ENCODE measurements at regions not wholly inside any gene's neighbourhood (a gene's known extent, or its start where the extent isn't known, plus 50 kb on each side); places are given as distances from the start of the nearest gene placed in this dataset.

DNA sequence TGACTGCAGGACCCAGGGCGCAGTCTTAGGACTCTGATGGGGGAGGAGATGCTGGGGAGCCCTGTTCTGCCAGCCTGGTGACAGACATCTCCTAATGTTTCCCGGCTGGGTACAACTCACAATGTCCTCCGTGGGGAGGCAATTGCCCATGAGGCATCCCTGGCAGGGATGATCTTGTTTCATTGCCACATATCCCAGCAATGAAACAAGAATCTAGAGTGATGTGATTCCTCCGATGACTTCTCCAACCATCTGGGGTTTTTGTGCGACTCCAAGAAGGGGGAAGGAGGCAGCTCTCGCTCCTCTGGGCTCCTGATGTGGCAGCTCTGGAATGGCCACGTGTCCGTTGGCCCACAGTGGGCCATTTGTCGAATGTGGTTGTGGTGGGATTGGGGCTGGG, 255.8 kb downstream of the SEC14L1 start:
- no peak for DNase-seq

DNA sequence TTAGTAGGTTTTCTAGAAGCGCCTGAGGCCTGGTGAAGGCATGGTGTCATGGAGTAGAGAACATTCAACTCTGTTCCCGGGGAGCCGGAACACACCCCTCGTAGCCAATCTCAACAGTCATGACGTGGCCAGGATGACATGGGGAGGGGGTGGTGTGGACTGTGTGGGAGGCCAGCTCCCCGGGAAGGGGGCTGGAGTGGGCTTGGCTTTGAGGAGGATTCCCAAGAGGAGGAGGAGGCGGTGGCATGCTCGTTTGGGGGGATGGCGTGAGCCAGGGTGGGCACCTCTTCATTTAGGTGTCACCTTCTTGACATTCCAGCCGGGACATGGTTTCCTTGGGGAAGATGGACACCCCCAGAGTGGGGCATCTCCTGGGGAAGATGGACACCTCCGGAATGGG, 257.5 kb downstream of the SEC14L1 start:
- DNase-seq, result no peak

DNA sequence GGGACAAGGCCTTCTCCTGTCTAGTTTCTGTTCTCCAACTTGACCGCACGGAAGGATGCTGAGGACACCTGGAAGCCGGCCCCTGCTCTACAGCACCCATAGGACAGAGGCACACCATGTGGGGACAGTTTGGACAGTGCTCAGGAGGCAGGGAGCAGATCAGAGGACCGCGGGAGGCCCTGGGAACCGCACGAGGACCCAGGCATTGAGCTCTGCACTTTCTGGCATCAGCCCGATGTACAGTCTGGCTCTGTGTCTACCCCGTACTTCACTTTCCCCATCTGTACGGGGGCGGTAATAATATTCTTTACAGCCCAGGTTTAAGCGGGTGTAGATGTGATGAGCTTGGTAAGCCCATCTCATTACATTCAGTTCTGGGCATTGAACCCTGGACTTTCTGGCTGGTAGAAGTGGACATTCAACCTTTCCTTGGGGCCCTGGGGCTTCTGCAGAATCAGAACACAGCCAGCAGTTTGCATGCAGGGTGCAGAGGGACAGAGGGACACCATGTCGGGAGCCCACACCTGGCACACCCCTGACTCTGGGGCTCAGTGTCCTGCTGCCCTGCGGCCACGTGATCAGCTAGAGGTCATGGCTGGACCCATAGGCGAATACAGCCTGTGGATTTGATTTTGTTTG, 258.7 kb downstream of the SEC14L1 start:
- DNase-seq, result no peak

DNA sequence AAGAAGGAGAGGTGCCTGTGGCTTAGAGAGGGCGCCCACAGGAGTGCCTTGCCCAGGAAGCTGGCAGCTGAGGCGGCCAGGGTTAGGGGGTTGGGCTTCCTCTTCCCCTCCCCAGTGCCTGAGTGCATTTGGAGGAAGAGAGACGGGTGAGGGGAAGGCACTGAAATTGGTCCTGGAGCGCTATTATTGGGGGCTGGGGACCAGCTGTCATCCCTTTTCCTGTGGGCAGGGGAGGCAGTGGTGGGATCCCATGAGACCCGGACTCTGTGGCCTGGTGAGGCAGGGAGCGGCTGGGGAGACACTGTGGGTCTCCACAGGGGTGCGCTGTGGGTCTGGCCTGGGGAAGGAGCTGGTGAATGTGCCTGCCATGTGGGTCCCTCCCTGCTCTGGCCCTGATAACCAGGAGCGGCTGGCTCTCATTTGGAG, 259.7 kb downstream of the SEC14L1 start:
- peak; percentile 55 to 57 for DNase-seq

DNA sequence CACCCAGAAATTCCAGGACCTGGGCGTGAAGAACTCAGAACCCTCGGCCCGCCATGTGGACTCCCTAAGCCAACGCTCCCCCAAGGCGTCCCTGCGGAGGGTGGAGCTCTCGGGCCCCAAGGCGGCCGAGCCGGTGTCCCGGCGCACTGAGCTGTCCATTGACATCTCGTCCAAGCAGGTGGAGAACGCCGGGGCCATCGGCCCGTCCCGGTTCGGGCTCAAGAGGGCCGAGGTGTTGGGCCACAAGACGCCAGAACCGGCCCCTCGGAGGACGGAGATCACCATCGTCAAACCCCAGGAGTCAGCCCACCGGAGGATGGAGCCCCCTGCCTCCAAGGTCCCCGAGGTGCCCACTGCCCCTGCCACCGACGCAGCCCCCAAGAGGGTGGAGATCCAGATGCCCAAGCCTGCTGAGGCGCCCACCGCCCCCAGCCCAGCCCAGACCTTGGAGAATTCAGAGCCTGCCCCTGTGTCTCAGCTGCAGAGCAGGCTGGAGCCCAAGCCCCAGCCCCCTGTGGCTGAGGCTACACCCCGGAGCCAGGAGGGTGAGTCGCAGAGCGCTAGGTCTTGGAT, 261.5 kb downstream of the SEC14L1 start:
- no peak for DNase-seq

DNA sequence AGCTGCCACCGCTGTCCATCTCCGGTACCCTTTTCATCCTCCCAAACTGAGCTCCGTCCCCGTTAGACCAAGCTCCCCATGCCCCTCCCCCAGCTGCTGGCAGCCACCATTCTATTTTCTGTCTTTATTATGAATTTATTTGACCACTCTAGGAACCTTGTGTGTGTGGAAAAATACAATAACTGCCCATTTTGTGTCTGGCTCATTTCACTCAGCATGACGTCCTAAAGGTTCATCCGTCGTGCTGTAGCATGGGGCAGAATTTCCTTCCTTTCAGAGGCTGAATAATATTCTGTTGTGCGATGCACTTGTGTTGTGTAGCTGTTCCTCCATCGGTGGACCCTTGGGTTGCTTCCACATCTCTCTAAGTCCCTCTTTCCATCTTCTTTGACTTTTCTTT, 263.1 kb downstream of the SEC14L1 start:
- DNase-seq, result no peak

DNA sequence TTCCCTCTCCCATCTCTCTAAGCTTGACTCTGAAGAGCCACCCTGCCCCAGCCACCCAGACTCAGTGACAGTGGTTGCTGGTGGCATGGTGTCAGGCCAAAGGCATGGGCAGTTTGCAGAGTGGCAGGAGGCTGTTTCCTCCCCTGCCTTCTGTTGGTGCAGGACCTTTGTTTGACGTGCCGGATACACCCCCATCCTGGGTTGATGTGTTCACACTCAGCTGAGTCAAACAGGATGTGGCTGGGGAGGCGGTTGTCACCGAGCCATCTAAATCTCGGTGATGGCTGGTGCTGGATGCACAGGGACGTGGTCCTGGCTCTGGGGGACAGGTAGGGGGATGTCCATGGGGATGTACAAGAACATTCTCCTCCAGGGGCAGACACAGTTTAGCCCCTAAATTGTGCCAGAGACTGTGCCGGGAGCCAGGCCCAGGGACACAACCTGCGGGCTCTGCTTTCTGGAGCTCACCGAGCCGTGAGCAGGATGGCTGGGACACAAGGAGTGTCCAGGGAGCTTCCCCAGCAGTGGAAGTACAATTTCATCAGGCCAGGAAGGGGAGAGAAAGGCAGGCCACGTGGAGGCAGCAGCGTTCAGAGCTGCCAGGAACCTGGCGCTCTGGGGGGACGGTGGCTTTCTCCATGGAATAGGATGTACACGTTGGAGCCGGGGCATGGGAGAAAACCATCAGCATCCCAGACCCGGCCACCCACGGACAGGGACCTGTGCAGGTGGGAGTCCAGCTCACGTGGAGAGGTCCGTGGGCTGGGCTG, 264.2 kb downstream of the SEC14L1 start:
- peak; percentile 84 to 90 for DNase-seq

DNA sequence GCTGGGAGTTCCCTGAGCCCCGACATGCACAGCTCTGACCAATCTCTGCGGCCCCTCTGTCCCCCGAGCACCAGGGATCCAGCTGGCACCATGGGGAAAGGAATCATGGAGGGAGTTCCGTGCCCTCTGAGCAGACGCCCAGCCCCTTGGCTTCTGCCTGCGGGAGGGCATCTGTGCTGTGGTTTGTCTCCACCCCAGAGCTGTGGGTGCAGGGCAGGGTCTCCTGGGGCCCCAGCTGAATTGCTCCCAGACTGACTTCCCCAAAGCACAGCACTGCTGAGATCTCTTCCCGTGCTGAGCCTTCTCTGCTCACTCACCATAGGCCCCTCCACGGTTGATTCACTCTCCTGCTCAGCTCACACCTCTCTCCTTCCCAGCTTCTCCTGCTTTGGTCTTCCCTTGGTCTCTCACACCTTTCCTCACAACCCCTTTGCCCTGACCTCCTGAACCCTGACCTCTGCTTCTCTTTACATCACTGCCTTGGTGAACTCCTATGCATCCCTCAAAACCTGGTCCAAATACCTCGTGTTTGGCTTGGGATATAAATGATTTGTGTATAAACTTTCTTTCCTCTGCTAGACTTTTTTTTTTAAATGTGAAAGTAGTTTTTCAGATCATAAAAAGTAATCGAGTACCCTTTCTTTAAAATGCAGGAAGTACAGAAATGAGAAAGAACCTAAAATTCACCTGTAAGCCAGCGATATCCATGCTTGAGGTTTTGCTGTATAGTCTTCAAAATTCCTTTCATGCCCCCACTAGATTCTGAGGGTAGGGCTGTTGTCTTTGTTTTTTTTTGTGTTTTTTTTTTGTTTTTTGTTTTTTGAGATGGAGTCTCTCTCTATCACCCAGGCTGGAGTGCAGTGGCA, 265.3 kb downstream of the SEC14L1 start:
- peak; percentile 53 to 58 for DNase-seq

DNA sequence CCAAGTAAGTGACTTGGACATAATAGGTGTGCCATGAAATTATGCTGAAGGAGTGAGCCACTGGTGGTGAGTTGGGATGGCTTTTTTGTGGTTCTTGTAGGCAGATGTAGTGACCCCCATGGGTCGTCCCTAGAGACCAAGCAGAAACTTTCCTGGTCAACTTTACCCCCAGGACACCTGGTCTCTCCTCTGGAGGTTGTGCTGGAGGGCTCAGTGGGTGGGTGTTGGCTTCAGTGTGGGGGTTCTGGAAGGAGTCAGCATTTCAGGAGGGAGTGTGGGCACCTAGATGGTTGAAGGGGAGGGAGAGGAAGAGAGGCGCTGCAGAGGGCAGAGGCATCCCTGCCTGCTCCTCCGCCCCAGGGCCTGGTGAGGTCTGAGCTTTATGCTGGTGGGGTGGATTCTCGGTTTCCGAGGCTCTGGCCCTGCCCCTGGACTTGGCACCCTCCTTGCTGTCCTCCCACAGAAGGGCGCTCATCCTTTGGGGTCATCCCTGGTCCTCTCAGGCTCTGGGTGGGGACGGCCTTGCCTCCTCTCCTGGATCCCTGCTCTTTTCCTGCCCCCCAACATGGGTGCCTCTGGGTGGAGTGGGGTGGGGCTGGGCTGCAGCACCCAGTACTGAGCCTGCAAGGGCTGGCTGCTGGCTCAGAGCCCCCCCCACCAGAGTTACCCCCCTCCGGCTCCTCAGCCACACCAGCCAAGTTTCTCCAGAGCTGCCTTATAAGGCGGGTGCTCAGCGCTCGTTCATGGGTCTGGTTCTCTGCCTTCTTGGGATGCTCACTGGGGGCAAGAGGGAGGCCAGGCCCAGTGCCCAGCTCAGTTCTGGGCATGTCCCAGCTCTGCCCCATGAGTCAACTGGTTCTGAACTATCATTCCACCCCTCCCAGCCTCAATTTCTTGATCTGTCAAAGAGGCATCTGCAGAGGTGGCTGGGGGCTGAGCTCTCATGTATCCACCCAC, 266.8 kb downstream of the SEC14L1 start:
- no peak for DNase-seq

DNA sequence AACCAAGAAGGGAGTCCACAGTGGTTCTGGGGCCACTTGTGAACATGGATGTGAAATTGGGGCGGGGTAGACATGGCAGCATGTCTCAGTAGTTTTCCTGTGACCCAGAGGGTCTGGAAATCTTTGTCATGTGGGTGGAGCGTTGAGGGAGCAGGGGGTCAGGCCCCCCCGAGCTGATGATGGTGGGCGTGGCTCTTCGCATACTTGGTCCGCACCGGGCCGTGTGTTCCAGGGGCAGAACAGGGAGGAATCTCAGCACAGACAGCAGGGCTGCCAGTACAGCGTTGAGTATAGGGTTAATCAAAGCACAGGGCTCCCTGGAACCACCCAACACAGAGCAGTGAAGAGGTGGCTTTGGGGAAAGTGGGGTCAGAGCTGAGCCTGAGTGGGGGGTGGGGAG, 267.5 kb downstream of the SEC14L1 start:
- no peak for DNase-seq

DNA sequence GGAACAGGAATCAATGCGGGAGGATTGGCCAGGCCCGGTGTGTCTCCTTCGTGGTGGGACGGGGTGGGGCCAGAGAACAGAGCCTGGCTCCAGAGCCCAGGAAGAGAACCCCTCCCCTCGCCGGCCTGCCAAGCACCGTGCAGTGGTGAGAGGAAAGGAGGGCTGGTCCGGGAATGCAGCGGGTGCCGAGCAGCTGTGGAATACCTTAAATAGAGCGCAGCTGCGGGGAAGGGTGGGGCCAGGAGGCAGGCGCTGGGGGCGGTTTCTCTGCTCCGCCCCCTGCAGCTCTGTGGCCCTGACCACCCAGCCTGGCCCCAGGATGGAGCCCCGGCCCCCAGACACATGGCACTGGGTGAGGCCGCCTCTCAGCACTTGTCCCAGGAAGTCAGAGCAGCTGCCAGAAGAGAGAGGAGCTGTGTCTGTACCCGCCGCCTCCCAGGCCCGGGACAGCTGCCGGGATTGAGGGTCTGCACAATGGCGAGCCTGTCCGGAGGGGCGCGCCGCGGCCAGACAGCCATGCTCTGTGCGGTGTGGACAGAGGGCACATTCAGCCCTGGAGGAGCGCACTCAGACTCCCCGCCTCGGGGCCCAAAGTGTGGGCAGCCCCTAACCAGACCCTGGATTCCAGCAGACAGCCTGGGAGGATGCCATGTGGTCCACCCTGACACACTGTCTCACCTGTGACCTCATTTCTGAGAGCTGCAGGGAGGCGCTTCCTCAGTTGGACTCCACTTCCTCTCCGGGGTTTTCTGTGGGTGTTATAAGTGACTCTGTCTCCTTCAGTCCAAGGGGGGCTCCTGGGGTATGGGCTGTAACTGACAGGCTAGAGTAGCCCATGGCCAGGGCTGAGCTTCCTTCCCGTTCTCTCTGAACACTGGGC, 268.8 kb downstream of the SEC14L1 start:
- peak; percentile 32 to 68 for DNase-seq

DNA sequence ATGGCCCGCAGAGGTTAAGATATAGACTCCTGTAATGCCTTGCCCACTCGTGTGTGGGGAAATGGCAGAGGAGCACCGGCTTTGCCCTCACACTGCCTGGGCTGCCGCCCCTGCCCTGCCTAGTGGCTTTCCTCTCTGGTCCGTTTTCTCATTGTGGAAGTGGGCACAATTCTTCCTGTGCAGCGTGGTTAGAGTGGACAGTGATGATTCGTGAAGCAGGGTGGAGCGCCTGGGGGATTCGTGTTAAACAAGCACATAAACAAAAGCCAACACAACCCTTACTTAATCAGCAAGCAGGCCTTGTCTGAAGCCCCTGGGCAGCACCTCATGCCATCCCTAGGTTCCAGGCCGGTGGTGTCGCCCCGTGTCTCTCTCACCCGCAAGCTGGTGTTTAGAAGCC, 269.7 kb downstream of the SEC14L1 start:
- DNase-seq, result no peak

DNA sequence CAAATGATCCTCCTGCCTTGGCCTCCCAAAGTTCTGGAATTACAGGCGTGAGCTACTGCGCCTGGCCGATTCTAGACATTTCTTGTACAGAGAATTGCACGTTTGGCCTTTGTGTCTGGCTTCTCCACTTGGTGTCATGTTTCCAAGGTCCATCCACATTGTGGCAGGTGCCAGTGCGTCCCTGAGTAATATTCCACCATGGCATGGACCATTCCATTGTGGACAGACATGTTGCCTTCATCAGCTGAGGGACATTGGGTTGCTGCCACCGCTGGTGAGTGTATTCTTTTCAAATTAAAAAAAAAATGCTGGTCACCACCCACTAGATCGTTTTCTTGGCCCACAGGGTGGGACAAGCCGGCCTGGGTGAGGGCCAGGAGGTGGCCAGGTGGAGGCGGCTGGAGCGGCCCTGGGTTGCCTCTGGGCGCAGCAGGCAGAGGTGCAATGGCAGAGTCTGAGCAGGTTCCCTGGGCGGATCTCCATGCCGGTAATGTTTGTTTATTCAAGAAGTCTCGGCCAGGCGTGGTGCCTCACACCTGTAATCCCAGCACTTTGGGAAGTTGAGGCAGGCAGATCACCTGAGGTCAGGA, 274.1 kb downstream of the SEC14L1 start:
- no peak for DNase-seq

DNA sequence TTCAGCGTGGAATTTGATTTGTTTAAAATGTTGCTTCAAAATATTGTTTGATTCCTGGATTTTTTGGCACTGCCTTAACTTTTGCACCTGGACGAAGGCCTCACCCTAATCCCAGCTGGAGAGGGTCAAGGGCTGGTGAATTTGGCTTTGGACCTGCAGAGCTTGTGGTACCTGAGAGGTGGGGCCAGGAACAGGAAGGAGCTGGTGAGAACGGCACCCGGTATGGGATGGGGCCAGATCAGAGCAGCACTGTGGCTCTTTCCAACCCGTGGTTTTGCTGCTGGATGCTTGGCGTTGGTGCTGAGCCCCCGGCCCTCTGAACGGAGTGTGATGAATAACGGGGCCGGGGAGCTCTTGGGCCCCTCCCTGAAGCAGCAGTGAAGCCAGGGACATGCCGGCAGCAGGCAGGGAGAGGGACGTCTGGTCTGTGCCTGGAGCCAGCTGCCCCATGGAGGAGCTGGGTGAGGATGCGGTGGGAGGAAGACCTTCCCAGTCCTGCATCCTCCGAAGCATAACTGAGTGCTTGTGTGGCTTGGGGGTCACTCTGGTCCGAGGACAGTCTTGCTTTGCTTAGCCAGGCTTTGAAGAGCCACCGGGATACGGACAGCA, 275.4 kb downstream of the SEC14L1 start:
- DNase-seq, result no peak

DNA sequence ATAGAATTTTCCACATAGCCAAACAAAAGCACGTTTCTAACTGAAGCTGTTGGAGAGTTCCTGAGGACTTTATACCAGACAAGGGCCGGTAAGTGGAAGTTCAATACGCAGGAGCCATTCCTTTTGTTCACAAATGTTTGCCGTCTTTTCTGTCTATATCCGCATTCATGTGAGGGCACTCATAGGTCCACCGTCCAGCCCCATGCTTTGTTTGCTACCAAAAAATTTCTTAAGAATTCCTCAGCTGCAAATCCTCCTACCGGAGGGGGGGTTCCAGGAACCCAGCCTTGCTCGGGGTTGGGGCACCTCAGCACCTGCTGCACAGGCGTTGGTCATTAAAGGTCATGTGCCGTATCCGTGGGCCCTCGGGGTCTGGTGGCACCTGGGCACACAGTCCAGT, 276.8 kb downstream of the SEC14L1 start:
- DNase-seq, result no peak

DNA sequence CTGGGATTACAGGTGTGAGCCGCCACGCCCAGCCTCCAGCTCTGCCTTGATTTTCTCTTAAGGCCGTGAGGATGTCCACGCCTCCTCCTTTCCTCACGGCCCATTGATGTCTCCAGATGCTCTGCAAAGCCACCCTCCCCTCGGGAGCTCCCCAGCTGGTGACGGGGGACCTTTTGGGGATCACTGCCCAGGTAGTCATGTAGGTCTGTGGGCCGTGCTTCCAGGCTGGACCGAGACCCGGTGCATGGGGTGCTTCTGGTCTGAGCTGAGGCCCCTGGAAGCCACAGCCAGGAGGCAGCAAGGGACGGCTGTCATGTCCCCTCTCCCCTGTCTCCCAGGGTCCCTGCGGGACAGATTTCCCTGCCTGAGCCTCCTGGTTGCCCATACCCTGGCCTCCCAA, 277.8 kb downstream of the SEC14L1 start:
- no peak for DNase-seq

DNA sequence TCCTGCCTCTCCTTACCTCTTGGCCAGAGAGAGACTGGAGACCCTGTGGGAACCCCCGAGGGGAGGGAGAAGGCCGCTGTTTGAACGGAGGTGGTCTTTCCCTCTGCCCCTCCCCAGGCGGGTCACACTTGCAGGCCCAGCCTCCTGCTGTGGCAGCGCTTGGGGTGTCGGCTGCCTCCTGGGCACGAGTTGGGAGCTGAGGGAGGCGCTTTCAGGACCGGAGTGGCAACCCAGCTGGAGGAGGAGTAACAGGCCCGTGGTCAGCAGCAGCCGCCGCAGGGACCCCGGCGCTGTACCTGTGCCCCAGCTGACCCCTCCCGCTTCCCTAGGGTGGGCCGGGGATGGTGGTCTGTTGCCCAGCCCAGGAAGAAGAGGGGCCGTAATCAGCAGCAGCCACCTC, 278.3 kb downstream of the SEC14L1 start:
- no peak for DNase-seq

DNA sequence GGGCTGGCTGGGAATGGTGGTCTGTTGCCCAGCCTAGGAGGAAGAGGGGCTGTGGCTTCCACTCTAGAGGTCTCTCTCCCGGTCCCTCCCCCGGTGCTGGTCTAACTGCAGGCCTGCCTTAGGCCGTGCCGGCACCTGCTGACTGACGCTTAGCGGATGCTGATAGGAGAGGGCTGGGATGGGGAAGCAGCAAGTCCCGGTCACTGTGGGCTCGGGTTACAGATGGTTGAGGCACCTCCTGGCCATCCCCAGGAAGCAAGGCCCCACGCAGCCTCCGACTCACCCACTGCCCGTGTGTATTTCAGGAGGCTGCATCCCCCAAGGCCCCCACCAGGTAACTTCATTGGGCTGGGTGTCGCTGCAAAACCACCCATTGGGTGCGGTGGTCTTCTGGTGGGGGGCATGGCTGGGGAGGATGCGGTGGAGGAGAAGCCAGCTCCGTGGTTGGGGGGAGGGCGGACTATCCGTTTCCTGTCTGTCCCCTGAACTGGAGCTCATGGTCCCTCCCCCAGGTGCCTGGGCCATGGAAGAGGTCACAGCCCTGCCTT, 278.9 kb downstream of the SEC14L1 start:
- no peak for DNase-seq

DNA sequence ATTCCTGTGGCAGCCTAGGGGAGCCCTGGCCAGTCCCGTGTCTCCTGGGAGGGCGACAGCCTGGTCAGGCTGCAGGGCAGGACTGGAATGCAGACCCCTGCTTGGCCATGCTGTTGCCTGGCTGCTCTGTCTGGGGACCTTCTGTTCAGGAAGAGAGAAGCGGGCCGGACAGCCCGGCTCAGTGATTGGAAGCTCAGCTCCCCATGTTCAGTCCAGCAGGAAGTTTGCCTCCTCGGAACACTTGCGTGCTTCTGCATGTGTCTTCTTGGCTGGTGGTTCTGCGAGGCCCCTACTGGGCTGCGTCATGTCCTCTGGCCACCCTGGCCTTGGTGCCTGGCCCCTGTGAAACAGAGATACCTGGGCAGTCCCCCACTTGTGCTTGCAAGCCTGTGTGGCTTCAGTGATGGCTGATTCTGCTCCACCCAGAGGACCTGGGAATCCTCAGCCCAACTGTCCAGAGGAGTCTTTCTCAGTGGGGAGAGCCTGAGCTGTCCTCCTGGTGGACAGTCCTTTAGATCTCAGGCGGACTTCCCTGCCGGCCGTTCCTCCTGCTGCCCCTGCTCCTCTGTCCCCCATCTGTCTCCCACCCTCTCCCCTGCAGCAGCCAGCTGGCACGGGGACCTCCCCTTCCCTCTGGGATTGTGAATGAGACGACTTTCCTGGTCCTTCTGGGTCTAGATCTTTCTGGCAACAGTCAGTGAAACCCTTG, 279.5 kb downstream of the SEC14L1 start:
- DNase-seq, result no peak

All from inflammatory macrophage (primary cell).